ENCODE measurements at regions not wholly inside any gene's neighbourhood (a gene's known extent, or its start where the extent isn't known, plus 50 kb on each side); places are given as distances from the start of the nearest gene placed in this dataset.

- no peak for DNase-seq (ENCODE audit: low spot score in 2 of 2)
- FAIRE-seq = no peak
Measured at GRCh38 chr18:73807551-73808192, 340.0 kb downstream of the FBXO15 start.

DNA sequence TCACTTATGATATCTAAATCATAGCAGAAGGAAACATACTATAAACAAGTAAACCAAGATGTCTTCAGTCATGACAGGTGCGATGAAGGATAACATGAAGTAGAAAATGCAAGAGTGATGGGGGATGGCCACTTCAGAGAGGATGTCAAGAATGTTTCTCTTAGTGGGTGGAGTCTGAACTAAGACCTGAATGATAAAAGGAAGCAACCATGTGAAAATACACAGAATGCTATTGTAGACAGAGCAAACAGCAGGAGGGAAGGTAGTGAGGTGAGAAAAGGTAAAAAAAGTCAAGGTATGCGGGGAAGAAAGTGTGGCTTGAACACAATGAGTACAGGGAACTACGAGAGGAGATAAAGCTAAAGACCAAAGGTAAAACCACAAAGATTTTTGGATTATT lies 341.6 kb downstream of the FBXO15 start:
- no peak for DNase-seq (ENCODE audit: low spot score in 2 of 2)
- no peak for FAIRE-seq

DNA sequence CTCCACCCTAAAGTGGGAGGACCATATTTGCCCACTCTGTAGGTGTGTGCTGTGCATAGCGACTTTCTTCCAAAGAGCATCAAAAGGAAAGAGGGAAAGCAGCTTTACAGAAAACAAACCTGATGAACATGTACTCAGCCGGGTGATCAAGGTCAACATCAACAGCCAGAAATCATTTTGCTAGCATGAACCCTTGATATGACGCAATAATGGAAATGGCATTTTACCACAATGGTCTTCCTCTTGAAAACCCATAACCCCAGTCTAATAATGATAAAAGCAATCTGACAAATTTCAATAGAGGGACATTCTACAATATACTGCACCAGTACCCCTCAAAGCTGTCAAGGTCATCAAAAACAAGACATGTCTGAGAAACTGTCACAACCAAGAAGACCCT lies 350.2 kb downstream of the FBXO15 start:
- DNase-seq (ENCODE audit: low spot score in 2 of 2) = no peak
- FAIRE-seq = no peak

GRCh38 chr18:73793386-73793785 lies 354.2 kb downstream of the FBXO15 start:
- no peak for FAIRE-seq
- no peak for DNase-seq (ENCODE audit: low spot score in 2 of 2)

- no peak for FAIRE-seq
- no peak for DNase-seq (ENCODE audit: low spot score in 2 of 2)
Measured at GRCh38 chr18:73791081-73791480, 356.6 kb downstream of the FBXO15 start.

DNA sequence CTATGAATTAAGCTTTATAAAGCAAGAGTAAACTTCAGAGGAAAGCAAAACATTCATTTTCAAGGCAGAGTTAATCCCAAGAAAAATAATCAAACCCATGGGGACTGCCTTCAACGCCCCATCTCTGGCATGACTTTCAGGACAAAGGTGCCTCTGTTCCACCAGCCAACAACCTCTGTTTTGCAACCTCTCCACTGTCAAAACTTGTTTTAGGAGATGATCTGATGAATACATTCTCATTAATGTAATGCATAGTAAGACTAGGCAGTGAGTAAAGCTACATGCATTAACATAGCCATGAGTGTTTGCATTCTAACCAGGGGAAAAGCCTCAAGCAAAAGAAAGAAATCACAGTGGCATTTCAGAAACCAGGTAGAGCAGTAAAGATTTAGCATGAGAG lies 357.0 kb downstream of the FBXO15 start:
- FAIRE-seq (no peak), DNase-seq (ENCODE audit: low spot score in 2 of 2) (no peak)

GRCh38 chr18:73787316-73787715 lies 360.3 kb downstream of the FBXO15 start:
- FAIRE-seq (no peak), DNase-seq (ENCODE audit: low spot score in 2 of 2) (no peak)

DNA sequence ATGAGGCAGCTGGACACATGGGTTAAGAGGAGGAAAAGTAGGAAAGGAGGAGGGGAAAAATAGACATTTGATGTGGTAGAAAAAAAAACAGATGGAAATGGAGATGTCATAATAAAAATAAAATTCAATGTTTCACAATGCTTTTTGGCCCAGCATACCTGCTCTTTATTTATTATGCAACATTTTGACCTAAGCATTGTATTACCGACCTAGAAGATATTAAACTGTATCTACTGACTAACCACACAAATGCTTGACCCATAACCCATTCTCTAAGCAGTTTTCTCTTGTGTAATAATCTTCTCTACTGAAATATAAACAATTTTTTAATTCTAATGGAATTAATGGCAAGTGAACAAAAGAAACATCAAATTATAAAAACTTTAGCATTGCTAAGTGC lies 362.3 kb downstream of the FBXO15 start:
- DNase-seq (ENCODE audit: low spot score in 2 of 2) (no peak), FAIRE-seq (no peak)

DNA sequence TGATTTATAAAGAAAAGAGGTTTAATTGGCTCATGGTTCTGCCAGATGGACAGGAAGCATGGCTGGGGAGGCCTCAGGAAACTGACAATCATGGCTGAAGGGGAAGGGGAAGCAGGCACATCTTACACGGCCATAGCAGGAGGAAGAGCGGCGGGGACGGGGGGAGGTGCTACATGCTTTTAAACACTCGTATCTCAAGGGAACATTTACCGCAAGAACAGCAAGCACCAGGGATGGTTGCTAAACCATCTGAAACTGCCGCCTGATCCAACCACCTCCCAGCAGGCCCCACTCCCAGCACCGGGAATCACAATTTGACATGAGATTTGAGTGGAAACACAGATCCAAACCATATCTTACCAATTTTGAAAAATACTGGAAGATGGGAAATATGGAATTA lies 362.8 kb downstream of the FBXO15 start:
- no peak for DNase-seq (ENCODE audit: low spot score in 2 of 2)
- no peak for FAIRE-seq

GRCh38 chr18:73782405-73782804 lies 365.2 kb downstream of the FBXO15 start:
- DNase-seq (ENCODE audit: low spot score in 2 of 2) (no peak), FAIRE-seq (no peak)

DNA sequence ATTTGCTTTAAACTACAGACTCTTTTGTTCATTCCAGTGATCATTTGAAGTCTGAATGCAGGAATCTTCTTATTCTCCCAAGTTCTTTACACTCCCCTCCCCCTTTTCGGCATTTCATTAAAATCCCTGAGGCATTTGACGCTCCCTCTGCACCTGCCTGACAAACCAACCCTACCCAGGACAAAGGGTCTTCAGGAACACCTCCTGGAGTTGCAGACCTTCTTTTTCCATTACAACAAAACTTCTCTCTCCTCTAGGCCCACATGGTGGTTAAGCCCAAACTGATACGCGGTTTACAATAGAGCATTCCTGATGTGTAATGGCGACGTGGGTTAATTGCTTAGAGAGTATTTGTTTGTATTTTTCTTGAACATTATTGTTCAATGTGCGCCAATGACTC lies 367.4 kb downstream of the FBXO15 start:
- no peak for FAIRE-seq
- no peak for DNase-seq (ENCODE audit: low spot score in 2 of 2)

GRCh38 chr18:73778032-73778359 lies 369.6 kb downstream of the FBXO15 start:
- FAIRE-seq (no peak), DNase-seq (ENCODE audit: low spot score in 2 of 2) (no peak)

DNA sequence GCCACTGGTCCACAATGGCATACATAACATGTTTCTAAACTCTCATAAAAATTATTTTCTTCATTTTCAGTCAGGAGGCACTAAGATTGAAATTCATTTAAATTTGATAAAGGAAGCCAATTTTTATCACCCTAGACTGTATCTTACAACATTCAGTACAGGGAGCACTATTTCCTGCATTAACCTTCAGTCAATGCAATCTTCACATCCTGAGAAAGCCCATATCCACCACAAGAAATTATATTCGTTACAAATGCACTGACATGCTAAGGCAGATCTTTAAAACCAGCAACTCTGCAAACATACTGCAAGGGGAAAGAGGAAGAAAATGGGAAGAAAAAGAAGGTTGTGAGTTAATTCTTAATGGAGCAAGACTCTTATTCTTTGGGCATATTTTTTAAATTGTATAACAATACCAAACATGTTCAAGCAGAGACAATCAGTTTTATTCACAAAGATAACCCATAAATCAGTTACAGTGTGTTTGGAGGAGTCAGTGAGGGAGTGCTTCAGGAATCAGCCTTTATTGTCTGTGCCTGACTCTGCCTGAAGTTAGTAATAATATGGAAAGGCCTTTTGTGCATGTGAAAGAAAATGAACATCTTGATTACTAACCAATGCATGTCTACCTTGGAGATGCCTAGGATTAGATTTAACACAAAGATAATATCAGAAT lies 370.1 kb downstream of the FBXO15 start:
- FAIRE-seq = no peak
- DNase-seq (ENCODE audit: low spot score in 2 of 2) = no peak

DNA sequence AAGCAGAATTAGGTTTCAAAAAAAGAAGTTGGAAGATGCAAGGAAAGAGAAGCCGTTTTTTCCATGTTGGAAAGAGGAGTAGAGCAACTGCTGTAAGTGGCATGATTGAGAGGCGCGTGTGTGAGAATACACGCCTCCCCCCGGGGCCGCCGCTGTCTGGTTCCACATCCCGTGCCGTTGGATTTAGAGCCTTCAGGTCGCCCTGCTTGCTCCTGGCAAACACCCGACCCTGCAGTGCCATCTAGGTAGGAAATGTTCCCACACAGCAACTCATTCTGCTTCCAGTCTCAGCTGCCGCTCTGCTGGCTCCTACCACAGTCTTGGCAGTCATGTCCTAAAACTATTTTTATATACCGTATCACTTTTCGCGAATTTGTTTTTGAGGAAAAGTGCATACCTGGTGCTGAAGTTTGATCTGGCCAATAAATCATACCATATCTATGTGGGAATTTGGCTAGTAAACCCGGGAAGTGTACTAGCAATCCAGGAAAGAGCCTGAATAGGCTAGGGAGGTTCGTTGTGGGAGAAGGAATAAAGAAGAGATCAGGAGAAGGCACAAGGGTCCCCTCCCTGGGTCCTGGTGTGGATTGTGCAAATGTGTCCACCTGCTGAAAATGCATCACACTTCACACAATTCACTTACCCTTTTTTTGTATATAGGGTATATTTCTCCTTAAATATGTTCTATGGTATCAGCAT lies 372.7 kb downstream of the FBXO15 start:
- DNase-seq (ENCODE audit: low spot score in 2 of 2) (no peak), FAIRE-seq (no peak)

DNA sequence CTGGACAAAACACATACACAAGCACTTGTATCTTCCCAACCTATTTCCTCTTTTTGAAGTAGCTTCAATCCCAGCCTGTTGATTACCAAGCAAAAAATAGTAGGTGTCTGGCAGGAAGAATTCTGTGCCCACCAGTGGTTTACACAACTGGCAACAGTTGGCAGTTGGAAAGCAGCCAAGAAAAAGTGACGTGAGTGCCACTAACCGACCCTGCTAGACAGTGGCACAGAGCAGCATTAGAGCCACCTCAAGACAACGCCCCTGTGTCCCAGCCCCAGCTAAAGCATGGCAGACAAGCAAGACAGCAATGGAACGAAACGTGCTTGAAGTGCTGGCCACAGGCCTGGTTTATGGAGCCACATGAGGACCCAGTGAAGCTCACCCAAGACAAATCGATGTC lies 379.6 kb downstream of the FBXO15 start:
- DNase-seq (ENCODE audit: low spot score in 2 of 2) = no peak
- FAIRE-seq = no peak

DNA sequence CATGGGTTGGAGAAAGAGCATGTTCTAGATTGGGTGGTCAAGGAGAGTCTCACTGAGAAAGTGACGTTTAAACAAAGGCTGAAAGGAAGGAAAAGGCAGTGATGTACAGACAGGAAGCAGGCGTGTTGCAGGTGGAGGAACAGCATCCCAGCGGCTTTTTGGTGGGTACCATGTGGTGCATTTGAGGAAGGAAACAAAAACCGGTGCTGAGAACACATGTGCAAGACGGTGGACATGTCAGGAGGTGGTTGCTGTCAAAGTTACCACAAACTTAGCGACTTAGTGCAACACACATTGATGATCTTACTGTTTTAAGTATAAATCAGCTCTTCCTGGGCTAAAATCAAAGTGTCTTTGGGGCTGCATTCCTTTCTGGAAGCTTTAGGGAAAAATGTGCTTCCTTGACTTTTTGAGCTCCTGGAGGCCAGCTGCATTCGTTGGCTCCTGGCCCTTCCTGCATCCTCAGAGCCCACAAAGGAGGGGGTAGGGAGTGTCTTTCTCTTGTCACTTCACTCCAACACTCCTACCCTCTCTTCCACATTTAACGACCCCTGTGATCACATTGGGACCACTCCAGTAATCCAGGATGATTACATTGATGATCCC lies 380.6 kb downstream of the FBXO15 start:
- no peak for DNase-seq (ENCODE audit: low spot score in 2 of 2)
- FAIRE-seq = no peak

GRCh38 chr18:73758446-73758845 lies 389.2 kb downstream of the FBXO15 start:
- no peak for FAIRE-seq

GRCh38 chr18:73756256-73757091 lies 391.2 kb downstream of the FBXO15 start:
- FAIRE-seq = no peak
- no peak for DNase-seq (ENCODE audit: low spot score in 2 of 2)

More at GRCh38 chr18:73758446-73758845, 389.2 kb downstream of the FBXO15 start:
- no peak for DNase-seq (ENCODE audit: low spot score in 2 of 2)

GRCh38 chr18:73752965-73753364 lies 394.7 kb downstream of the FBXO15 start:
- DNase-seq (ENCODE audit: low spot score in 2 of 2) (no peak), FAIRE-seq (no peak)

DNA sequence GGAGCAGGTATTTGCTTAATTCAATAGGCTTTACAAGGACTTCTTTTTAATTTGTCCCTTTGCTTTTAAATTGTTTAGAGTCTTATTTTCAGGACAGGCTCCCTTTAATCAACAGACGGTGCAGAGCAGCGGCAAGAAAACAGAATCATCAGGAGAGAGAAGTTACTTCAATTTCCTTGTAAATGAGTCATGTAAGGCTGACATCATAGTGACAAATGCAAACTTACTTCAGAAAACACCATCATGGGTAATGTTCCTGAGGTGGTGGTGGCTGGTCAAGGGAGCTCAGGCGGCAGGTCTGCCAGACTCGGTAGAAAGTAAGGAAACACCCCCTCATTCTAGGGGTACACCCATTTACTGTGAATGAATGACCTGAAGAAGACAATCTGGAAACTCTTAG lies 395.1 kb downstream of the FBXO15 start:
- DNase-seq (ENCODE audit: low spot score in 2 of 2) = no peak
- no peak for FAIRE-seq

DNA sequence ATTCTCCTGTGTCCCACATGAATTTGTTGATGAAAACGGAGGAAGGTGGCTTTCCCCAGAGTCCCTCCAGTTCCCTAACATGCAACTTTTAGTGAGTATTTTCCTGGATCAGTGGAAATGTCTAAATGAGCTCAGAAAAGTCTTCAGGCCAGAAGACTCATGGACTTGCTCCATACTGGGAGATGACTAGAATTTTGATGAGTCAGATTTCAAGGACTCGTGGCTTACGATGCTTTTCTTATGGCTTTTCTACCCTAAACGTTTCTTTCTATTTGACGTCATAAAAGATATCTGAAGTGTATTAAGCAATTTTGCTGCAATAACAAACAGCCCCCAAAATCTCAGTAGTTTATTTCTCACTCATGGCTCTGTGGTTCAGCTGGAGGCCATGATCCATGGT lies 397.6 kb downstream of the FBXO15 start:
- DNase-seq (ENCODE audit: low spot score in 2 of 2) = no peak
- no peak for FAIRE-seq
